ENCODE measurements at regions not wholly inside any gene's neighbourhood (a gene's known extent, or its start where the extent isn't known, plus 50 kb on each side); places are given as distances from the start of the nearest gene placed in this dataset.

GRCh38 chr6:134830940-134831339 lies 119.0 kb downstream of the ALDH8A1 start:
- no peaks in the 10 kb centered on the region for H3K4me1 ChIP-seq (ENCODE audit: insufficient read depth, low read length)
- no peak overlapping the region for H3K4me3 ChIP-seq (ENCODE audit: low read length)
- H3K27me3 ChIP-seq (ENCODE audit: insufficient read depth, low read length), result no peaks in the 10 kb centered on the region
- no peaks in the 10 kb centered on the region for H3K9me3 ChIP-seq (ENCODE audit: low read depth, low read length)

GRCh38 chr6:134830194-134830593 lies 119.7 kb downstream of the ALDH8A1 start:
- no peaks in the 10 kb centered on the region for H3K4me1 ChIP-seq (ENCODE audit: insufficient read depth, low read length)
- no peaks in the 10 kb centered on the region for H3K9me3 ChIP-seq (ENCODE audit: low read depth, low read length)
- H3K4me3 ChIP-seq (ENCODE audit: low read length), result no peak overlapping the region

DNA sequence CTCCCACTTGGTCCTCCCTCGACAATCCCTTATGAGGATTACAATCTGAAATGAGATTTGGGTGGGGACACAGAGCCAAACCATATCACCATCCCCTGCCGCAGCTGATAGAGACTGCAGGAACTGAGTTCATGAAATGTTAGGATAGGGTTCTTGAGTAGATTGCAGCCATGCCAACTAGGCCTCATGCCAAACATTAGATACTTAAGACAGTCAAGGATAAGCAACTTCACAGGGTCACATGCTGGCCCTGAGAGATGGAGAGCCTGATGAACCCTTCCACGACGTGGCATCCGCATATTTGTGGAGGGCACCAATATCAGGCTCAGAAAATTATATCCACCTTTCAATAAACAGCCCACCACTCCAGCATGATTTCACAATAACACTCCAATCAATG lies 121.3 kb downstream of the ALDH8A1 start:
- Histone ChIP-seq H3K9me3 (ENCODE audit: low read depth, low read length) (no peaks in the 10 kb centered on the region), H3K4me1 (ENCODE audit: insufficient read depth, low read length) (no peaks in the 10 kb centered on the region), H3K27me3 (ENCODE audit: insufficient read depth, low read length) (no peaks in the 10 kb centered on the region), H3K4me3 (ENCODE audit: low read length) (no peak overlapping the region)

More at GRCh38 chr6:134830194-134830593, 119.7 kb downstream of the ALDH8A1 start:
- no peaks in the 10 kb centered on the region for H3K27me3 ChIP-seq (ENCODE audit: insufficient read depth, low read length)

DNA sequence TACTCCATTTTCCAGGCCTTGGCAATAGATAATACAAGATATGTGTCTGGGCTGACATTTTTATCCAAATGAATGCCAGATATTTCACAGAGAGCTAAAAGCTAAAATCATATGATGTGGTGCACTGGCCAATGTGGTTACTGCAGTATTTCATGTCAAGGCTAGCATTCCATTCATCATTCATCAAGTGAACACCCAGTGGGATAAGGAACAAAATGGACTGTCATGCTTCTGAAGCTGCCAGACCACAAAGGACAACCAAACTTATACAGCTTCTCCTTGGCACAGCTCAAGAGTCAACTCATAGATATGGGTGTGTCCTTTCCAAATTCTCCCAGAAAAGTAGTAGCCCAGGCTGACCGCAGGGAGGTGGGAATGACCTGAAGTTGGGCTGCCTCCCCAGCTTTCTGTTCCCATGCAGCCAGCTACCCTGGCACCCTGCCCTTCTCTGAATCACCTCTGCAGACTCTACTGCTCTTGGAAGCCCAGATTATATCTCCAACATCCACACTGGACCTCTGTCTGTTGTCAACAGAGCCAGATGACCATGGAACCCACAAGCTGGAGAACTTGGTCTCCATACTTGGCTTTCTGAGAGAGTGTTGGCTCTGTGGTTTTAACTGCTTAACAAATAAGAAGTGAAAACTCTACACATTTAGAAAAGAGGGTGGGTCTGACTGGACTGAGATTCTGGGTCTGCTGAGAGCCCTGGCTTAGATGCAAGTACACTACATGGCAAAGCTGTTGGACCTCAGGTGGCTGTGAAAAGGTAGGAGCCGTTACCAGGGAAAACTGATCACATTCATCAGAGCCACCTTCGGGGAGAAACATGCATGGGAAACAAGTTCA lies 122.8 kb downstream of the ALDH8A1 start:
- no peak overlapping the region for H3K4me3 ChIP-seq (ENCODE audit: low read length)
- H3K9me3 ChIP-seq (ENCODE audit: low read depth, low read length), result no peaks in the 10 kb centered on the region
- H3K27me3 ChIP-seq (ENCODE audit: insufficient read depth, low read length), result no peaks in the 10 kb centered on the region
- H3K4me1 ChIP-seq (ENCODE audit: insufficient read depth, low read length), result no peaks in the 10 kb centered on the region

- no peak overlapping the region for H3K4me3 ChIP-seq (ENCODE audit: low read length)
- H3K4me1 ChIP-seq (ENCODE audit: insufficient read depth, low read length), result no peaks in the 10 kb centered on the region
- H3K27me3 ChIP-seq (ENCODE audit: insufficient read depth, low read length), result no peaks in the 10 kb centered on the region
- H3K9me3 ChIP-seq (ENCODE audit: low read depth, low read length), result no peaks in the 10 kb centered on the region
These were observed 126.2 kb downstream of the ALDH8A1 start for GRCh38 chr6:134823710-134824034.

- Histone ChIP-seq H3K4me1 (ENCODE audit: insufficient read depth, low read length) (no peaks in the 10 kb centered on the region), H3K9me3 (ENCODE audit: low read depth, low read length) (no peaks in the 10 kb centered on the region)
These were observed 126.8 kb downstream of the ALDH8A1 start for GRCh38 chr6:134822920-134823709.

GRCh38 chr6:134821928-134822864 lies 127.7 kb downstream of the ALDH8A1 start:
- Histone ChIP-seq H3K9me3 (ENCODE audit: low read depth, low read length) (no peaks in the 10 kb centered on the region), H3K4me3 (ENCODE audit: low read length) (no peak overlapping the region), H3K27me3 (ENCODE audit: insufficient read depth, low read length) (no peaks in the 10 kb centered on the region), H3K4me1 (ENCODE audit: insufficient read depth, low read length) (no peaks in the 10 kb centered on the region)

More at GRCh38 chr6:134822920-134823709, 126.8 kb downstream of the ALDH8A1 start:
- Histone ChIP-seq H3K4me3 (ENCODE audit: low read length) (no peak overlapping the region), H3K27me3 (ENCODE audit: insufficient read depth, low read length) (no peaks in the 10 kb centered on the region)

GRCh38 chr6:134821397-134821796 lies 128.5 kb downstream of the ALDH8A1 start:
- no peaks in the 10 kb centered on the region for H3K9me3 ChIP-seq (ENCODE audit: low read depth, low read length)
- H3K4me3 ChIP-seq (ENCODE audit: low read length), result no peak overlapping the region
- no peaks in the 10 kb centered on the region for H3K27me3 ChIP-seq (ENCODE audit: insufficient read depth, low read length)
- H3K4me1 ChIP-seq (ENCODE audit: insufficient read depth, low read length), result no peaks in the 10 kb centered on the region

- H3K4me1 ChIP-seq (ENCODE audit: insufficient read depth, low read length), result no peaks in the 10 kb centered on the region
- no peak overlapping the region for H3K4me3 ChIP-seq (ENCODE audit: low read length)
- no peaks in the 10 kb centered on the region for H3K9me3 ChIP-seq (ENCODE audit: low read depth, low read length)
- H3K27me3 ChIP-seq (ENCODE audit: insufficient read depth, low read length), result no peaks in the 10 kb centered on the region
These were observed 129.8 kb downstream of the ALDH8A1 start for GRCh38 chr6:134819863-134820800.

- Histone ChIP-seq H3K4me3 (ENCODE audit: low read length) (no peak overlapping the region), H3K4me1 (ENCODE audit: insufficient read depth, low read length) (no peaks in the 10 kb centered on the region), H3K9me3 (ENCODE audit: low read depth, low read length) (no peaks in the 10 kb centered on the region)
These were observed 130.7 kb downstream of the ALDH8A1 start for GRCh38 chr6:134819236-134819635.

DNA sequence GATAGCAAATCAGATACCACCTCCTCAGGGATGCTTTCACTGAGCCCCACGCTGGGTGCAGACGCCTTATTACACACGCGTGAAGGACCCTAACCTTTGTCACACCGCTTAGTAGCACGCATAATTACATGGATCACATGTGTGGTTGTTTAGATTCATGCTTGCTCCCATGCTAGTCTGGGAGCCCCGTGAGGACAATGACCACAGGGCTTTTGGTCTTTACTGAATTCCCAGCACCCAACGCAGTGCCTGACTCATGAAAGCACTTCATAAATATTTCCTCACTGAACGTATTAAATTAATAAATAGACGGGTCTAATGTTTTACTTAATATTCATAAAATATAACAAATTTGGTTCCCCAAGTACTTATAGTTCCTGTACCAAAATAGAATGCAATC lies 132.5 kb downstream of the ALDH8A1 start:
- no peaks in the 10 kb centered on the region for H3K27me3 ChIP-seq (ENCODE audit: insufficient read depth, low read length)
- no peaks in the 10 kb centered on the region for H3K9me3 ChIP-seq (ENCODE audit: low read depth, low read length)
- H3K4me3 ChIP-seq (ENCODE audit: low read length), result no peak overlapping the region
- no peaks in the 10 kb centered on the region for H3K4me1 ChIP-seq (ENCODE audit: insufficient read depth, low read length)

More at GRCh38 chr6:134819236-134819635, 130.7 kb downstream of the ALDH8A1 start:
- H3K27me3 ChIP-seq (ENCODE audit: insufficient read depth, low read length), result no peaks in the 10 kb centered on the region

GRCh38 chr6:134816780-134817179 lies 133.1 kb downstream of the ALDH8A1 start:
- Histone ChIP-seq H3K9me3 (ENCODE audit: low read depth, low read length) (no peaks in the 10 kb centered on the region), H3K27me3 (ENCODE audit: insufficient read depth, low read length) (no peaks in the 10 kb centered on the region), H3K4me1 (ENCODE audit: insufficient read depth, low read length) (no peaks in the 10 kb centered on the region), H3K4me3 (ENCODE audit: low read length) (no peak overlapping the region)

GRCh38 chr6:134816300-134816699 lies 133.6 kb downstream of the ALDH8A1 start:
- H3K4me3 ChIP-seq (ENCODE audit: low read length), result no peak overlapping the region
- H3K9me3 ChIP-seq (ENCODE audit: low read depth, low read length), result no peaks in the 10 kb centered on the region
- no peaks in the 10 kb centered on the region for H3K4me1 ChIP-seq (ENCODE audit: insufficient read depth, low read length)
- no peaks in the 10 kb centered on the region for H3K27me3 ChIP-seq (ENCODE audit: insufficient read depth, low read length)
